BJ (cell line): ENCODE measurements at regions not wholly inside any gene's neighbourhood (a gene's known extent, or its start where the extent isn't known, plus 50 kb on each side); places are given as distances from the start of the nearest gene placed in this dataset.
"Not testable (repeated sequence)": the region's sequence is repeated elsewhere in the genome, so short reads cannot be mapped to it uniquely, and the experiment has no call there.

ENCODE experiments used
- CTCF ChIA-PET: fragments of 350-600 bp; formaldehyde crosslinking; extraction: SDS; loops from one replicate; lab custom pipeline; 2021; ENCODE audit warnings: antibody characterized with exemption, inconsistent platforms; lab: Yijun Ruan, JAX
- POLR2A ChIA-PET: fragments of 300-600 bp; sonication (Branson Sonifier 250); formaldehyde crosslinking; extraction: SDS; loops from one replicate; lab custom pipeline; 2021; ENCODE audit warnings: antibody characterized with exemption; lab: Charles Lee
- DNase-seq: peaks from one replicate; pipeline ENCODE4 v3.0.0-alpha.2; 2011; ENCODE audit warnings: low read depth
- H3K27me3 ChIP-seq: 2 replicates; pipeline ENCODE4 v1.6.0; 2011; ENCODE audit warnings: low read length; ENCODE audit not compliant: control insufficient read depth, insufficient read depth
- H3K36me3 ChIP-seq: 2 replicates; pipeline ENCODE4 v1.5.1; 2011; ENCODE audit warnings: low read length; ENCODE audit not compliant: control insufficient read depth, insufficient read depth
- H3K4me3 ChIP-seq: 2 replicates; pipeline ENCODE4 v1.5.1; 2011; ENCODE audit warnings: low read depth, mild to moderate bottlenecking, control low read depth, low read length
- TF ChIP-seq, protein P1 (sequence below): IDR thresholded peaks from 2 replicates; pipeline ENCODE4 v1.5.1; 2011; ENCODE audit warnings: low read depth, mild to moderate bottlenecking, control low read depth, inconsistent platforms, low read length, moderate library complexity; ENCODE audit not compliant: insufficient read depth

DNA sequence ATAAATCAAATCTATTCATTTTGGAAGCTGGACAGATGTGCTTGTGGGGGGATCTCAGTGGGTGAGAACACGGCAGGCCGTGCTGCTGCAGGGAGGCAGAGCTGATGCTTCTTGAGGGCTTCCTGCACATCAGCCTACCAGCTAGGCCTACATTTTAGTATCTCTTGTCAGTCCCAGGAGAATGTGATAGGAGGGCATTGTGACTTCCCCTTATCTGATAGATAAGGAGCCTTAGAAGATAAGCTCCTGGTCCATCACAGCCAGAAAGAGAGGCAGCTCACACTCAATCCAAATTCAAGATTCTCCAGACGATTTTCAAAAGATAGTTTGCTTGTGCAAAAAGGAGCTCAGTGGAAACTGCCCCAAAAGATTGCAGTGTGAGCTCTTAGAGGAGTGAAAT is 89.0 kb downstream of the SHANK2 start:
- ChIA-PET POLR2A (no interaction called here), CTCF (interaction anchor here (1.4 kb wide), 1 partner anchor 46 kb away, joined by 4 read pairs; no protein-coding TSS in a partner anchor)
- no peak for DNase-seq
- TF ChIP-seq, protein P1, sequence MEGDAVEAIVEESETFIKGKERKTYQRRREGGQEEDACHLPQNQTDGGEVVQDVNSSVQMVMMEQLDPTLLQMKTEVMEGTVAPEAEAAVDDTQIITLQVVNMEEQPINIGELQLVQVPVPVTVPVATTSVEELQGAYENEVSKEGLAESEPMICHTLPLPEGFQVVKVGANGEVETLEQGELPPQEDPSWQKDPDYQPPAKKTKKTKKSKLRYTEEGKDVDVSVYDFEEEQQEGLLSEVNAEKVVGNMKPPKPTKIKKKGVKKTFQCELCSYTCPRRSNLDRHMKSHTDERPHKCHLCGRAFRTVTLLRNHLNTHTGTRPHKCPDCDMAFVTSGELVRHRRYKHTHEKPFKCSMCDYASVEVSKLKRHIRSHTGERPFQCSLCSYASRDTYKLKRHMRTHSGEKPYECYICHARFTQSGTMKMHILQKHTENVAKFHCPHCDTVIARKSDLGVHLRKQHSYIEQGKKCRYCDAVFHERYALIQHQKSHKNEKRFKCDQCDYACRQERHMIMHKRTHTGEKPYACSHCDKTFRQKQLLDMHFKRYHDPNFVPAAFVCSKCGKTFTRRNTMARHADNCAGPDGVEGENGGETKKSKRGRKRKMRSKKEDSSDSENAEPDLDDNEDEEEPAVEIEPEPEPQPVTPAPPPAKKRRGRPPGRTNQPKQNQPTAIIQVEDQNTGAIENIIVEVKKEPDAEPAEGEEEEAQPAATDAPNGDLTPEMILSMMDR, result no peak
- H3K4me3 ChIP-seq, result no peak overlapping the region
- H3K36me3 ChIP-seq, result no peaks in the 10 kb centered on the region
- H3K27me3 ChIP-seq, result no peaks in the 10 kb centered on the region; the same call in 1 of the 2 replicates

DNA sequence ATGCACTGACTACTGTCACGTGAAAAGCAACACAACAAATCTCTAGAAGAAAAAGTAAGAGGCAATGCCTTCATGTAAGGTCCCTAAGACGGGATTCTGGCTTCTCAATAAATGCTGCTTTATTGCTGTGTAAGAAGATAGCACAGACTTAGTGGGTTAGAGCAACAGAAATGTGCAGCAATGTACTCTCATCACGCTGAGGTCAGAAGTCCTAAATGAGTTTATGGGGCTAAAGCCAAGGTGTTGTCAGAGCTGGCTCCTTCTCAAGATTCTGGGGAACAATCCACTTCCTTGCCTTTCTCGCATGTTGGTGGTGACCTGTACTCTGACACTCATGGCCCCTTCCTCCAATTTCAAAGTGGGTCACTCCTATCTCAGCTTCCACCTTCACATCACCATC is 93.4 kb downstream of the SHANK2 start:
- no peak overlapping the region for H3K4me3 ChIP-seq
- DNase-seq, result no peak
- H3K27me3 ChIP-seq, result no peaks in the 10 kb centered on the region; the same call in none of the 2 replicates
- TF ChIP-seq, protein P1, result no peak
- ChIA-PET CTCF (no interaction called here), POLR2A (no interaction called here)
- H3K36me3 ChIP-seq, result no peaks in the 10 kb centered on the region

DNA sequence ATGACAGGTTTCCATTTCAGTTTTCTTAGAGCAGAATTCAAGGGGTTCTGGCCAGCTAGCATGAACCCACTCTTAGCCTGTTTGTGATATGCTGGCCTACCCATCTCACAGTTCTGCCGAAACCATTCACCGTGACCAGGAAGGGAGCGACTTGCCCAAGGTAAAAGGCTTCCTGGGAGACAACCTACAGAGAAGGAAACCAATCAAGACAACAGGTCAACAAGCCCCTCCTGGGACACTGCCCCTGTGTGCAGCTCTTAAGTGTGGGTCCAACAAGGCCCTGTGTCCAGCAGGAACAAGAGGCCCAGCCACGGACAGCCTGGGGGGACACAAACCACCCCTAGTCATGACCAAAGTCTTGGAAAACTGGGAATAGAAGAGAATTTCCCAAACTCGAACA is 94.7 kb downstream of the SHANK2 start:
- DNase-seq, H3K36me3 ChIP-seq, H3K27me3 ChIP-seq, POLR2A ChIA-PET, H3K4me3 ChIP-seq, CTCF ChIA-PET: not testable (repeated sequence)

DNA sequence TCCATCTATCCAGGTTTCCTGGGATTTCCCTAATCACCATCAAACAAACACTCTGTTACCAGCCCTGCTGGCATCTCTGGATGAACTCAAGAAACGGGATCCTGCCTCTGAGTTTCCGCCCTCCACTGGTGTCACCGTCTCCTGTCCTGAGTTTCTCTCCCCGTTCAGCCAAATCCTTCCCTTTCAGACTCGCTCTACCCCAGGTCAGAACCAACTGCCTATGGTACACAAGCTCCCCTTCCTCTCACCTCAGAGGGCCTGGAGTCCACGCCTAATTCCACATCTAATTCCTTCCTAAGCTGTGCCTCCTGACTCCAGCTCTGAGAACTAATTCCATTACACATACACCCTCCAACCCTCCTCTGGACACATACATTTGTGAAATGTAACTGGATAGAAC is 96.1 kb downstream of the SHANK2 start:
- Histone ChIP-seq H3K36me3 (no peaks in the 10 kb centered on the region), H3K27me3 (no peaks in the 10 kb centered on the region; the same call in none of the 2 replicates), H3K4me3 (no peak overlapping the region)
- no peak for DNase-seq
- ChIA-PET CTCF (no interaction called here), POLR2A (no interaction called here)
- TF ChIP-seq, protein P1, result no peak

DNA sequence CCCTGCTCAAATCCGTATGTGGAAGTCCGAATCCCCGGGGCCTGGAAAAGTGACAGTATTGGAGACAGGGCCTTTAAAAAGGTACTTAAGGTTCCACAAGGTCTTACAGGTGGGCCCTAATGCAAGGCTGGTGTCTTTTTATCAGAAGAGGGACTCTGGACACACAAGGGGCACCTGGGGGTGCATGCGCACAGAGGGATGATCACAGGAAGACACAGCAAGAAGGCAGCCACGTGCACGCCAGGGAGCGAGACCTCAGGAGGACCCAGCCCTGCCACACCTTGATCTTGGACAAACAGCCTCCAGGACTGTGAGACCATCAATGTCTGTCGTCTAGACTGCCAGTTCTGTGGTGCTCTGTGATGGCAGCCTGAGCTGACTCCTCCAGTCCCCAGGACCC is 96.5 kb downstream of the SHANK2 start:
- ChIA-PET CTCF (no interaction called here), POLR2A (no interaction called here)
- no peaks in the 10 kb centered on the region; the same call in none of the 2 replicates for H3K27me3 ChIP-seq
- H3K4me3 ChIP-seq, result no peak overlapping the region
- TF ChIP-seq, protein P1, result no peak
- H3K36me3 ChIP-seq, result no peaks in the 10 kb centered on the region
- no peak for DNase-seq

DNA sequence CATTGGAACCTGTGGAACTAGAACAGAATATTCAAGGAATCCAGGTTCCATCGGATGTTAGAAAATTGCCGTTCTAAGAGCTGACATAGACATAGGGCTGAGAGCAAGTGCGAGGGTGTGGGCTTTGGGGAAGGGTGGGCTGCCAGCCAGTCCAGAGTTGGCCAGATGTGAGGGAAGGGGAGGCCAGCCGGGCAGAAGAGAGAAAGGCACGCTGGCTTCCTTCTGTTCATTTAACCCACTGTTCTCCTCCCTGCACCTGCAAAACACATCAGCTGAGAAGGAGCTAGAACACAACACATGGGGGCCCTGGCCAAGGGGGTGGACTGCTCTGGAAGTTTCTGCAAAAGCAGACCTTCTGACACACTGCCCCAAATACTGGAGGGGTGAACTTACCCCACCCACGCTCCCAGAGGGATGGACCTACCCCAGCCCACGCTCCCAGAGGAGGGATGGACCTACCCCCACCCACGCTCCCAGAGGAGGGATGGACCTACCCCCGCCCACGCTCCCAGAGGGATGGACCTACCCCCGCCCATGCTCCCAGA is 98.0 kb downstream of the SHANK2 start:
- H3K4me3 ChIP-seq, result no peak overlapping the region
- CTCF ChIA-PET, result no interaction called here
- no peak for DNase-seq
- TF ChIP-seq, protein P1, result no peak
- no peaks in the 10 kb centered on the region; the same call in 1 of the 2 replicates for H3K27me3 ChIP-seq
- no peaks in the 10 kb centered on the region for H3K36me3 ChIP-seq
- POLR2A ChIA-PET, result no interaction called here
